Activated T-helper 17 cell treated with anti-CD3 and anti-CD28 coated beads, Interleukin-2, amount 50 U/mL, for 72 hours (primary cell): ENCODE measurements at regions not wholly inside any gene's neighbourhood (a gene's known extent, or its start where the extent isn't known, plus 50 kb on each side); places are given as distances from the start of the nearest gene placed in this dataset.
"Not testable (repeated sequence)": the region's sequence is repeated elsewhere in the genome, so short reads cannot be mapped to it uniquely, and the experiment has no call there.

Experiments used
- ATAC-seq: fragments of 150-1000 bp; cut with Tn5 transposase; replicated peaks from 2 replicates; pipeline ENCODE4 v1.10.0; 2021; ENCODE audit warnings: mild to moderate bottlenecking, moderate library complexity
- H3K27ac Mint-ChIP-seq: one replicate; pipeline ENCODE4 v1.8.0; 2022; ENCODE audit warnings: mixed read lengths
- H3K27me3 Mint-ChIP-seq: one replicate; pipeline ENCODE4 v1.8.0; 2022; ENCODE audit warnings: mixed read lengths
- H3K36me3 Mint-ChIP-seq: one replicate; pipeline ENCODE4 v1.8.0; 2022; ENCODE audit warnings: low read depth, mild to moderate bottlenecking, mixed read lengths
- H3K4me1 Mint-ChIP-seq: one replicate; pipeline ENCODE4 v1.8.0; 2022; ENCODE audit warnings: mixed read lengths
- H3K4me3 Mint-ChIP-seq: one replicate; pipeline ENCODE4 v1.8.0; 2022; ENCODE audit warnings: mild to moderate bottlenecking, mixed read lengths
- H3K9me3 Mint-ChIP-seq: one replicate; pipeline ENCODE4 v1.8.0; 2022; ENCODE audit warnings: mixed read lengths

GRCh38 chr1:30589083-30589482, 134.3 kb downstream of the MATN1 start:
- Mint-ChIP-seq H3K4me1 (no peaks in the 10 kb centered on the region), H3K27ac (no peak overlapping the region), H3K9me3 (peaks cover 3% of the 10 kb centered on the region), H3K36me3 (no peaks in the 10 kb centered on the region), H3K27me3 (peaks cover 58% of the 10 kb centered on the region), H3K4me3 (no peak overlapping the region)
- no peak for ATAC-seq

GRCh38 chr1:30588311-30589073, 134.9 kb downstream of the MATN1 start:
- peaks cover 55% of the 10 kb centered on the region for H3K27me3 Mint-ChIP-seq
- no peak for ATAC-seq

GRCh38 chr1:30586671-30587070, 136.7 kb downstream of the MATN1 start:
- Mint-ChIP-seq H3K4me3 (no peak overlapping the region), H3K27ac (no peak overlapping the region), H3K27me3 (peaks cover 51% of the 10 kb centered on the region), H3K36me3 (no peaks in the 10 kb centered on the region), H3K4me1 (no peaks in the 10 kb centered on the region), H3K9me3 (peaks cover 7% of the 10 kb centered on the region)
- no peak for ATAC-seq

More at GRCh38 chr1:30588311-30589073, 134.9 kb downstream of the MATN1 start:
- peaks cover 4% of the 10 kb centered on the region for H3K9me3 Mint-ChIP-seq
- H3K36me3 Mint-ChIP-seq = no peaks in the 10 kb centered on the region
- no peak overlapping the region for H3K4me3 Mint-ChIP-seq
- no peaks in the 10 kb centered on the region for H3K4me1 Mint-ChIP-seq
- no peak overlapping the region for H3K27ac Mint-ChIP-seq

- H3K9me3 Mint-ChIP-seq = peaks cover 7% of the 10 kb centered on the region
- no peaks in the 10 kb centered on the region for H3K4me1 Mint-ChIP-seq
- no peaks in the 10 kb centered on the region for H3K36me3 Mint-ChIP-seq
- no peak for ATAC-seq
- peaks cover 25% of the 10 kb centered on the region for H3K27me3 Mint-ChIP-seq
- H3K27ac Mint-ChIP-seq = no peak overlapping the region
- H3K4me3 Mint-ChIP-seq = no peak overlapping the region
Observed at GRCh38 chr1:30579580-30579979, 143.8 kb downstream of the MATN1 start.

GRCh38 chr1:30575066-30575465, 148.3 kb downstream of the MATN1 start:
- Mint-ChIP-seq H3K4me3 (no peak overlapping the region), H3K4me1 (no peaks in the 10 kb centered on the region), H3K36me3 (no peaks in the 10 kb centered on the region), H3K27ac (no peak overlapping the region), H3K27me3 (peaks cover 15% of the 10 kb centered on the region), H3K9me3 (no peaks in the 10 kb centered on the region)
- ATAC-seq = no peak

- no peaks in the 10 kb centered on the region for H3K4me1 Mint-ChIP-seq
- peaks cover 15% of the 10 kb centered on the region for H3K27me3 Mint-ChIP-seq
- no peaks in the 10 kb centered on the region for H3K36me3 Mint-ChIP-seq
- no peak for ATAC-seq
- no peak overlapping the region for H3K27ac Mint-ChIP-seq
- no peaks in the 10 kb centered on the region for H3K9me3 Mint-ChIP-seq
- no peak overlapping the region for H3K4me3 Mint-ChIP-seq
Observed at GRCh38 chr1:30572192-30572591, 151.2 kb downstream of the MATN1 start.

GRCh38 chr1:30571380-30571779, 152.0 kb downstream of the MATN1 start:
- Mint-ChIP-seq H3K4me3 (no peak overlapping the region), H3K27ac (no peak overlapping the region), H3K4me1 (no peaks in the 10 kb centered on the region), H3K27me3 (peaks cover 15% of the 10 kb centered on the region), H3K36me3 (no peaks in the 10 kb centered on the region), H3K9me3 (no peaks in the 10 kb centered on the region)
- no peak for ATAC-seq

GRCh38 chr1:30569384-30569783, 154.0 kb downstream of the MATN1 start:
- H3K4me1 Mint-ChIP-seq = no peaks in the 10 kb centered on the region
- no peak overlapping the region for H3K27ac Mint-ChIP-seq
- ATAC-seq = no peak
- no peaks in the 10 kb centered on the region for H3K36me3 Mint-ChIP-seq
- no peaks in the 10 kb centered on the region for H3K9me3 Mint-ChIP-seq
- peaks cover 14% of the 10 kb centered on the region for H3K27me3 Mint-ChIP-seq
- no peak overlapping the region for H3K4me3 Mint-ChIP-seq

- H3K27me3 Mint-ChIP-seq = peaks cover 19% of the 10 kb centered on the region
- no peak for ATAC-seq
Observed at GRCh38 chr1:30562559-30562958, 160.8 kb downstream of the MATN1 start.

GRCh38 chr1:30551603-30552002, 171.8 kb downstream of the MATN1 start:
- Mint-ChIP-seq H3K27ac (no peak overlapping the region), H3K36me3 (no peaks in the 10 kb centered on the region), H3K4me3 (no peak overlapping the region), H3K4me1 (no peaks in the 10 kb centered on the region), H3K27me3 (peaks cover 25% of the 10 kb centered on the region), H3K9me3 (no peaks in the 10 kb centered on the region)
- no peak for ATAC-seq

More at GRCh38 chr1:30562559-30562958, 160.8 kb downstream of the MATN1 start:
- no peaks in the 10 kb centered on the region for H3K36me3 Mint-ChIP-seq
- no peak overlapping the region for H3K27ac Mint-ChIP-seq
- H3K4me3 Mint-ChIP-seq = no peak overlapping the region
- H3K4me1 Mint-ChIP-seq = no peaks in the 10 kb centered on the region
- peaks cover 15% of the 10 kb centered on the region for H3K9me3 Mint-ChIP-seq

- Mint-ChIP-seq H3K27me3 (peaks cover 21% of the 10 kb centered on the region), H3K36me3 (no peaks in the 10 kb centered on the region), H3K27ac (no peak overlapping the region), H3K4me1 (no peaks in the 10 kb centered on the region), H3K4me3 (no peak overlapping the region), H3K9me3 (no peaks in the 10 kb centered on the region)
- no peak for ATAC-seq
Observed at GRCh38 chr1:30550365-30551220, 172.8 kb downstream of the MATN1 start.

GRCh38 chr1:30549872-30550271, 173.5 kb downstream of the MATN1 start:
- not testable (repeated sequence) for H3K9me3 Mint-ChIP-seq, H3K27ac Mint-ChIP-seq, H3K4me1 Mint-ChIP-seq, ATAC-seq, H3K4me3 Mint-ChIP-seq, H3K36me3 Mint-ChIP-seq
- peaks cover 26% of the 10 kb centered on the region for H3K27me3 Mint-ChIP-seq

- Mint-ChIP-seq H3K27ac (no peak overlapping the region), H3K36me3 (no peaks in the 10 kb centered on the region), H3K9me3 (no peaks in the 10 kb centered on the region), H3K27me3 (peaks cover 20% of the 10 kb centered on the region), H3K4me1 (no peaks in the 10 kb centered on the region), H3K4me3 (no peak overlapping the region)
- ATAC-seq = no peak
Observed at GRCh38 chr1:30548294-30548693, 175.1 kb downstream of the MATN1 start.

GRCh38 chr1:30547326-30547725, 176.1 kb downstream of the MATN1 start:
- not testable (repeated sequence) for H3K4me1 Mint-ChIP-seq, H3K36me3 Mint-ChIP-seq, ATAC-seq, H3K27ac Mint-ChIP-seq, H3K9me3 Mint-ChIP-seq, H3K4me3 Mint-ChIP-seq
- H3K27me3 Mint-ChIP-seq = peaks cover 15% of the 10 kb centered on the region

GRCh38 chr1:30545365-30545764, 178.0 kb downstream of the MATN1 start:
- Mint-ChIP-seq H3K9me3 (no peaks in the 10 kb centered on the region), H3K4me1 (no peaks in the 10 kb centered on the region), H3K4me3 (no peak overlapping the region), H3K27ac (no peak overlapping the region), H3K27me3 (peaks cover 19% of the 10 kb centered on the region), H3K36me3 (no peaks in the 10 kb centered on the region)
- ATAC-seq = no peak
